ENCODE measurements at regions not wholly inside any gene's neighbourhood (a gene's known extent, or its start where the extent isn't known, plus 50 kb on each side); places are given as distances from the start of the nearest gene placed in this dataset.

DNA sequence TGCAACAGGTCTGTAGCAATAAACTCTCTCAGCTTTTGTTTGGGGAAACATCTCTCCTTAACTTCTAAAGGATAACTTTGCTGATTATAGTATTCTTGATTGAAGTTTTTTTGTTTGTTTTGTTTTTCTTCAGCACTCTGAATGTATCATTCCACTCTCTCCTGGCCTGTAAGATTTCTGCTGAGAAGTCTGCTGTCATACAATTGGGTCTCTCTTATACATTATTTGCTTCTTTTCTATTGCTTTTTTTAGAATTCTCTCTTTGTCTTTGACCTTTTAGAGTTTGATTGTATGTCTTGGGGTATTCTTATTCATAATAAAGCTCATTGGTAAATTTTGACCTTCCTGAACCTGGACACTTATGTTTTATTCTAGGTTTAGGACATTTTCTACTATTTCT is 386.3 kb downstream of the MRPL39 start:
- no peak overlapping the region for H3K4me2 ChIP-seq (ENCODE audit: low read depth, low read length)
- no peaks in the 10 kb centered on the region for H3F3A ChIP-seq (ENCODE audit: insufficient read depth, low read length)
- no peak for DNase-seq
- no peak overlapping the region for H3K9ac ChIP-seq (ENCODE audit: low read length)
- no peak for TF ChIP-seq EZH2 (optimal IDR thresholded peaks at IDR 0.05; ENCODE audit: low read depth, low read length)
- TF ChIP-seq, protein P1, sequence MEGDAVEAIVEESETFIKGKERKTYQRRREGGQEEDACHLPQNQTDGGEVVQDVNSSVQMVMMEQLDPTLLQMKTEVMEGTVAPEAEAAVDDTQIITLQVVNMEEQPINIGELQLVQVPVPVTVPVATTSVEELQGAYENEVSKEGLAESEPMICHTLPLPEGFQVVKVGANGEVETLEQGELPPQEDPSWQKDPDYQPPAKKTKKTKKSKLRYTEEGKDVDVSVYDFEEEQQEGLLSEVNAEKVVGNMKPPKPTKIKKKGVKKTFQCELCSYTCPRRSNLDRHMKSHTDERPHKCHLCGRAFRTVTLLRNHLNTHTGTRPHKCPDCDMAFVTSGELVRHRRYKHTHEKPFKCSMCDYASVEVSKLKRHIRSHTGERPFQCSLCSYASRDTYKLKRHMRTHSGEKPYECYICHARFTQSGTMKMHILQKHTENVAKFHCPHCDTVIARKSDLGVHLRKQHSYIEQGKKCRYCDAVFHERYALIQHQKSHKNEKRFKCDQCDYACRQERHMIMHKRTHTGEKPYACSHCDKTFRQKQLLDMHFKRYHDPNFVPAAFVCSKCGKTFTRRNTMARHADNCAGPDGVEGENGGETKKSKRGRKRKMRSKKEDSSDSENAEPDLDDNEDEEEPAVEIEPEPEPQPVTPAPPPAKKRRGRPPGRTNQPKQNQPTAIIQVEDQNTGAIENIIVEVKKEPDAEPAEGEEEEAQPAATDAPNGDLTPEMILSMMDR (IDR thresholded peaks at IDR 0.05; ENCODE audit: low read length) = no peak
- no peak for TF ChIP-seq EZH2phosphoT487 (IDR thresholded peaks at IDR 0.05; ENCODE audit: low read length)
- H3K79me2 ChIP-seq (ENCODE audit: low read length) = no peaks in the 10 kb centered on the region
- H2AFZ ChIP-seq (ENCODE audit: low read length) = no peak overlapping the region
- H4K20me1 ChIP-seq (ENCODE audit: insufficient read depth, low read length) = no peaks in the 10 kb centered on the region
- H3K36me3 ChIP-seq (replicated peaks; ENCODE audit: insufficient read depth, low read length) = no peaks in the 10 kb centered on the region
- H3K4me1 ChIP-seq (ENCODE audit: low read length) = peaks cover 5% of the 10 kb centered on the region; the same call in 1 of the 2 replicates
- no peak overlapping the region for H3K27ac ChIP-seq (ENCODE audit: low read length)
- no peaks in the 10 kb centered on the region; the same call in 1 of the 2 replicates for H3K9me3 ChIP-seq (replicated peaks; ENCODE audit: insufficient read depth, low read length)
- no peak overlapping the region for H3K4me3 ChIP-seq (ENCODE audit: low read length)
- no peaks in the 10 kb centered on the region for H3K9me2 ChIP-seq (replicated peaks; ENCODE audit: insufficient read depth, low read length)
- no peaks in the 10 kb centered on the region for H3K27me3 ChIP-seq (replicated peaks; ENCODE audit: insufficient read depth, low read length)

DNA sequence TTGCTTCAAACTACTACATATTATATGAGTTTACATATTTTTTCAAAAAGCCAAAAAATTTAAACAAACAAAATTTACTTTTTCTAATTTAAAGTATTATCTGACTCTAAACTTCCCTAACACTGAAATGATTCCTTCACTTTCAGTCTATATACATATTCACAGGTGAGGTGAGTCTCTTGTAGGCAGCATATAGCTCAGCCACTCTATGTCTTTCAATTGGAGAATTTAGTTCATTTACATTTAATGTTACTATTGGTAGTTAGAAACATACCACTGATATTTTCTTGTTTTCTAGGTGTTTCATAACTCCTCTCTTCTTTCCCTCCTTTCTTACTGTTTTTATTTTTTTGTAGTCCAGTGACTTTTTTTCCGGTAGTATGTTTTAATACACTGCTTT is 387.1 kb downstream of the MRPL39 start:
- Histone ChIP-seq H3K4me1 (ENCODE audit: low read length) (peaks cover 11% of the 10 kb centered on the region; the same call in 1 of the 2 replicates), H3K4me3 (ENCODE audit: low read length) (no peak overlapping the region), H2AFZ (ENCODE audit: low read length) (no peak overlapping the region), H3K27ac (ENCODE audit: low read length) (no peak overlapping the region), H3K4me2 (ENCODE audit: low read depth, low read length) (no peak overlapping the region), H3F3A (ENCODE audit: insufficient read depth, low read length) (no peaks in the 10 kb centered on the region), H3K36me3 (replicated peaks; ENCODE audit: insufficient read depth, low read length) (no peaks in the 10 kb centered on the region), H3K79me2 (ENCODE audit: low read length) (no peaks in the 10 kb centered on the region), H4K20me1 (ENCODE audit: insufficient read depth, low read length) (no peaks in the 10 kb centered on the region), H3K9me2 (replicated peaks; ENCODE audit: insufficient read depth, low read length) (no peaks in the 10 kb centered on the region), H3K27me3 (replicated peaks; ENCODE audit: insufficient read depth, low read length) (no peaks in the 10 kb centered on the region), H3K9ac (ENCODE audit: low read length) (no peak overlapping the region), H3K9me3 (replicated peaks; ENCODE audit: insufficient read depth, low read length) (no peaks in the 10 kb centered on the region; the same call in 1 of the 2 replicates)
- DNase-seq = no peak
- TF ChIP-seq EZH2 (optimal IDR thresholded peaks at IDR 0.05; ENCODE audit: low read depth, low read length) (no peak), EZH2phosphoT487 (IDR thresholded peaks at IDR 0.05; ENCODE audit: low read length) (no peak)
- TF ChIP-seq, protein P1 (IDR thresholded peaks at IDR 0.05; ENCODE audit: low read length) = no peak

GRCh38 chr21:25215698-25216384 is 391.4 kb downstream of the MRPL39 start:
- H3K4me3 ChIP-seq (ENCODE audit: low read length) = no peak overlapping the region
- H3K27me3 ChIP-seq (replicated peaks; ENCODE audit: insufficient read depth, low read length) = no peaks in the 10 kb centered on the region
- H3K79me2 ChIP-seq (ENCODE audit: low read length) = no peaks in the 10 kb centered on the region
- H3K9me3 ChIP-seq (replicated peaks; ENCODE audit: insufficient read depth, low read length) = no peaks in the 10 kb centered on the region; the same call in 1 of the 2 replicates
- H3F3A ChIP-seq (ENCODE audit: insufficient read depth, low read length) = no peaks in the 10 kb centered on the region
- no peaks in the 10 kb centered on the region for H3K9me2 ChIP-seq (replicated peaks; ENCODE audit: insufficient read depth, low read length)
- no peaks in the 10 kb centered on the region for H3K36me3 ChIP-seq (replicated peaks; ENCODE audit: insufficient read depth, low read length)
- H3K4me2 ChIP-seq (ENCODE audit: low read depth, low read length) = no peak overlapping the region
- no peaks in the 10 kb centered on the region for H4K20me1 ChIP-seq (ENCODE audit: insufficient read depth, low read length)
- peak; percentile 23 for DNase-seq
- TF ChIP-seq, protein P1 (IDR thresholded peaks at IDR 0.05; ENCODE audit: low read length) = no peak
- TF ChIP-seq EZH2 (optimal IDR thresholded peaks at IDR 0.05; ENCODE audit: low read depth, low read length) = no peak
- TF ChIP-seq EZH2phosphoT487 (IDR thresholded peaks at IDR 0.05; ENCODE audit: low read length) = no peak
- H3K4me1 ChIP-seq (ENCODE audit: low read length) = peaks cover 11% of the 10 kb centered on the region; the same call in 1 of the 2 replicates
- no peak overlapping the region for H2AFZ ChIP-seq (ENCODE audit: low read length)
- no peak overlapping the region for H3K9ac ChIP-seq (ENCODE audit: low read length)
- no peak overlapping the region for H3K27ac ChIP-seq (ENCODE audit: low read length)
